HUES6 (cell line): ENCODE measurements at regions not wholly inside any gene's neighbourhood (a gene's known extent, or its start where the extent isn't known, plus 50 kb on each side); places are given as distances from the start of the nearest gene placed in this dataset.
"Not testable (repeated sequence)": the region's sequence is repeated elsewhere in the genome, so short reads cannot be mapped to it uniquely, and the experiment has no call there.

Experiments used
- H3K27ac ChIP-seq: 2 replicates; pipeline ENCODE4 v1.7.0; 2013; ENCODE audit warnings: low read depth, mild to moderate bottlenecking, low read length, inconsistent platforms
- H3K27me3 ChIP-seq: 2 replicates; pipeline ENCODE4 v1.6.1; 2013; ENCODE audit warnings: low read length; ENCODE audit not compliant: control insufficient read depth, insufficient read depth
- H3K36me3 ChIP-seq: 2 replicates; pipeline ENCODE4 v1.6.1; 2013; ENCODE audit warnings: low read length; ENCODE audit not compliant: control insufficient read depth, insufficient read depth
- H3K4me1 ChIP-seq: 2 replicates; pipeline ENCODE4 v1.6.1; 2013; ENCODE audit warnings: low read length; ENCODE audit not compliant: control insufficient read depth, insufficient read depth
- H3K4me3 ChIP-seq: 2 replicates; pipeline ENCODE4 v1.5.1; 2013; ENCODE audit warnings: low read depth, low read length
- H3K9ac ChIP-seq: one replicate; pipeline ENCODE4 v1.6.1; 2013; ENCODE audit warnings: mild to moderate bottlenecking, low read length
- H3K9me3 ChIP-seq: 2 replicates; pipeline ENCODE4 v1.6.1; 2013; ENCODE audit warnings: low read depth, low read length; ENCODE audit not compliant: control insufficient read depth, insufficient read depth

DNA sequence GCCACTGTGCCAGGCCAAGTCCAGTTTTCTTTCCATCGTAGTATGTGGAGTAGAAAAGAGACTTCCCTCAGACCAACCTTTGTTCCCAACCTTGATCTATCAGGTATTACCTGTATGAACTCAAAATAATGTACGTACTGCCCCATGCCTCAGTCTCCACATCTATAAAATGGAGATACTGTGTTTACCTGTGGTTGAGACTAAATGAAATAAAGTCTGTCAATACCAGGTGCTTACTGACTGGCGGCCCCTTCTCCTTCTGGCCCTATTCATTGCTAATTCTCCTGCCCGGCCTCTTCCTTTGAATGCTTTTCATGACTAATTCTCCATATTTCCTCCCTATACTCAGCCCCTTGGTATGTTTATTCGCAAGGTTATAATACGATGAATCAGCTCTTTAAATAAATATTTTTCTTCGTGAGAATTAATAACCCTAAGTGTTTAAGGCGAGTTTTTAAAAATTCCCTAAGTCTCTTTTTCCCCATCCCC, 89.6 kb upstream of the BASP1 start:
- Histone ChIP-seq H3K27ac (no peak overlapping the region), H3K4me1 (peaks cover 2% of the 10 kb centered on the region), H3K27me3 (no peaks in the 10 kb centered on the region; the same call in 1 of the 2 replicates), H3K4me3 (no peak overlapping the region), H3K9ac (no peak overlapping the region), H3K9me3 (no peaks in the 10 kb centered on the region), H3K36me3 (no peaks in the 10 kb centered on the region)

DNA sequence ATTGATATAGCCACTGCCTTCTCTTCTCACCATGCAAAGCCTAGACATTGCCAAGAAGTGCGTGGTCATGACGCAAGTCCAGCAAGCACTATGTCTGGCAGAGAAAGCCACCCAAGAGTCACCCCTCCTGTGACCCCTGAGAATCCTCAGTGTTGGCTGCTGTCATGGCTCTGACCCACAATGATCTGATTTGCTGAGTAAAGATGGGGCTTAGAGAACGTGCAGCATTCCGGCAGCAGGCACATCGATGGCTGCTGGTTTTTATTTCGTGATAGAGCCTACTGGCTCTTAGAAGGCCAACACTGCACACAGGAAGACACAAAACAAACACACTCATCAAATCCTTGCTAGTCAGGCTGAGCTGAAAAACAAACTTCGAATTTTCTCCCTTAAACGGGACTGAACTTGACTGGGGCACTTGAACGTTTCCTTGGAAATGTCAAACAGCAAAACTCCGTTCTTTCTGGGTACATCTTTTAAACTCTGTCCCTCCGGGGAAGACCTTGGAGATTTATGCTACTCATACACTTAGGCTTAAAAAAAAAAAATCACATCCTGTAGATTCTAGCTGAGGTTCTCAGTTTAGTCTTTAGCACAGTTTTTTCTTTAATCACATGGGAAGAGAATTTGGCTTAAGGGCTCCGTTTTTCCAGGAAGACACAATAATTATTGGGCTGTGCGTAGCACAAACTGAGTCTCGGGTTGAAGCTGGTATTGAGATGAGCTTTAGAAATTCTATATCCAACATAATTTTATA, 88.2 kb upstream of the BASP1 start:
- Histone ChIP-seq H3K4me1 (peaks cover 5% of the 10 kb centered on the region), H3K27ac (no peak overlapping the region), H3K9ac (no peak overlapping the region), H3K27me3 (no peaks in the 10 kb centered on the region; the same call in 1 of the 2 replicates), H3K36me3 (no peaks in the 10 kb centered on the region), H3K4me3 (no peak overlapping the region), H3K9me3 (no peaks in the 10 kb centered on the region)

DNA sequence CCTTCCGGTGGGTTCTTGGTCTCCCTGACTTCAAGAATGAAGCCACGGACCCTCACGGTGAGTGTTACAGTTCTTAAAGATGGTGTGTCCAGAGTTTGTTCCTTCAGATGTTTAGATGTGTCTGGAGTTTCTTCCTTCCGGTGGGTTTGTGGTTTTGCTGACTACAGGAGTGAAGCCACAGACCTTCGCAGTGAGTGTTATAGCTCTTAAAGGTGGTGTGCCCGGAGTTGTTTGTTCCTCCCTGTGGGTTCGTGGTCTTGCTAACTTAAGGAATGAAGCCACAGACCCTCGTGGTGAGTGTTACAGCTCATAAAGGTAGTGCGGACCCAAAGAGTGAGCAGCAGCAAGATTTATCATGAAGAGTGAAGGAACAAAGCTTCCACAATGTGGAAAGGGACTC, 87.1 kb upstream of the BASP1 start:
- not testable (repeated sequence) for H3K9ac ChIP-seq, H3K4me3 ChIP-seq, H3K4me1 ChIP-seq, H3K36me3 ChIP-seq, H3K27me3 ChIP-seq, H3K27ac ChIP-seq, H3K9me3 ChIP-seq

DNA sequence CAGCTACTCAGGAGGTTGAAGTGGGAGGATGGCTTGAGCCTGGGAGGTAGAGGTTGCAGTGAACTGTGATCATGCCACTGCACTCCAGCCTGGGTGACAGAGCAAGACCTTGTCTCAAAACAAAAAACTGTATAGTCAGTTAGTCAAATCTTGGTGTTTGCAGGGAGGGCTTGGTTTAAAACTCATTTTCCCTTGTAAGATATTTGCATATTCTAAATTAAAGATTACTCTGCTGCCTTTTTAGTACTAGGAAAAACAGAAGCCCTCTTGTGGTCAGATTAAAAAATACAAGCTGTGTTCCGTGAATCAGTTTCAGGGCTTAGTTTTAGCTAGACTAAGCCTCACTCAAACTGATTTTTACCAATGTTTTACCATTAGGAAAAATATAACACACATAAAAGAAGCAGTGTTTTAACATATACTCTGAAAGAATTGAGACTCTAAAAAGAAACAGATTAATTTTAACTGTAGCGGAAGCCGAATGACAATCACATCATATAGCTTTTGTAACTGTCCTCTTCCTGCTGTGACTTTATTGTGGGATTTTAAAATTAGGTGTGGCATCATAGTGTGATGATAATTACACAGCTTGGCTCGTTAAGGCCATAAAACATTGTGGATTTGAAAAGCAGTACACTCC, 84.9 kb upstream of the BASP1 start:
- Histone ChIP-seq H3K4me3 (no peak overlapping the region), H3K36me3 (no peaks in the 10 kb centered on the region), H3K27ac (no peak overlapping the region), H3K9ac (no peak overlapping the region), H3K9me3 (no peaks in the 10 kb centered on the region), H3K27me3 (no peaks in the 10 kb centered on the region; the same call in 1 of the 2 replicates), H3K4me1 (peaks cover 5% of the 10 kb centered on the region)

DNA sequence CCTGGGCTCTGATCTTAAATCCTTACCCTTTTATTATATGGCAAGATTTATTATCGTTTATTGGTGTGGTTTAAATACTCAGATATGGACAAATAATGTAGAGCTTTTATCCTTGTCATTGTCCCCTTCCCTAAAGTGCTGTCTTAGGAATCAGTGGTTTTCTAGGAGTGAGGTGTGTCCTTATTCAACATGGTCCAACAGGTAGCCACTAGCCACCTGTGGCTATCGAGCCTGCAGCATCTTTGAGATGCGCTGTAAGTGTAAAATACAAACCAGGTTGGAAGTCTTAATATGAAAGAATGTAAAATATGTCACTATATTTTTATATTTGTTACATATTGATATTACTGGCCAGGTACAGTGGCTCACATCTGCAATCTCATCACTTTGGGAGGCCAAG, 82.4 kb upstream of the BASP1 start:
- Histone ChIP-seq H3K4me3 (no peak overlapping the region), H3K36me3 (no peaks in the 10 kb centered on the region), H3K9me3 (no peaks in the 10 kb centered on the region), H3K27me3 (no peaks in the 10 kb centered on the region), H3K9ac (no peak overlapping the region), H3K27ac (no peak overlapping the region), H3K4me1 (peaks cover 5% of the 10 kb centered on the region)

DNA sequence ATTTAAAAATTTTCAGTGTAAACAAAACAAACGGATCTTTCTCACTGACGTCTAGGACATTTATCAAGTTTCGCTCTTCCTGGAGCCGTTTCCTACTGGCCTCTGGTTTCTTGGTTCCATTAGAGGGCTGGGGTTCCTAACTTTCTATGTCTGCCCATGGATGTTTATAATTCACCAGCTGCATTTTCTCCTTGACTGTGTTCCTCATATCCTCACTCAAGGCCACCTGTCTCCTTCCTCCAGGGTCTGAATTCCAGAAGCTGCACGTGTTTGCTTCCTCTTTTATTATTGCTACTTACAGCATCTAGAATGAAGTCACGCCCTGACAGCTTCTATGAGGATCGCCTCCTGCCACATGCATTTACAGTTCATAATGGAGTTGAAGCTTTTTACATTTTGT, 74.1 kb upstream of the BASP1 start:
- no peaks in the 10 kb centered on the region for H3K36me3 ChIP-seq
- no peak overlapping the region for H3K27ac ChIP-seq
- no peak overlapping the region for H3K4me3 ChIP-seq
- no peaks in the 10 kb centered on the region for H3K9me3 ChIP-seq
- H3K9ac ChIP-seq: no peak overlapping the region
- no peaks in the 10 kb centered on the region for H3K27me3 ChIP-seq
- H3K4me1 ChIP-seq: peaks cover 21% of the 10 kb centered on the region

DNA sequence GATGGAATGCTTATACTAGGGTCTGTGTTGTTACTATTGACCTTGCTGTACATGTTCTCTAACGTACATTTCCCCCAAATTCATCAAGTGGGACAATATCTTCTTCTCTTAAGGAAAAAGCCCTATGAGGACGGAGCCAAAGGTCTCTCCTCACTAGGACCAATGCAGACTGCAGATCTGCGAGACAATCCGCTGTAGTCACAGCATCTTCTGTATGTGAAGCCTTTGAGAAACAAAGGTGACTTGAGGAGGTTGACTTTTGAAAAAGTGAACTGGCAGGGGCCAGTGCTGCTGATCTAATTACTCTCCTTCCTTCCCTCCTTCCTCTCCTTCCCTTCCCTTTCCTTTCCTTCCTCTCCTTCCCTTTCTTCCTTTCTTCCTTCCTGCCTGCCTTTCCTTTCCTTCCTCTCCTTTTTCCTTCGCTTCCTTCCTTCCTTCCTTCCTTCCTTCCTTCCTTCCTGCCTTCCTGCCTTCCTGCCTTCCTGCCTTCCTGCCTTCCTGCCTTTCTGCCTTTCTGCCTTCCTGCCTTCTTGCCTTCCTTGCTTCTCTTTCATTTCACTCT, 71.1 kb upstream of the BASP1 start:
- Histone ChIP-seq H3K36me3 (no peaks in the 10 kb centered on the region), H3K9me3 (no peaks in the 10 kb centered on the region), H3K27ac (peak overlapping the region; percentile 83), H3K9ac (peak overlapping the region; percentile 74), H3K27me3 (no peaks in the 10 kb centered on the region), H3K4me3 (peak overlapping the region; percentile 9; the same call in 1 of the 2 replicates), H3K4me1 (peaks cover 21% of the 10 kb centered on the region)

DNA sequence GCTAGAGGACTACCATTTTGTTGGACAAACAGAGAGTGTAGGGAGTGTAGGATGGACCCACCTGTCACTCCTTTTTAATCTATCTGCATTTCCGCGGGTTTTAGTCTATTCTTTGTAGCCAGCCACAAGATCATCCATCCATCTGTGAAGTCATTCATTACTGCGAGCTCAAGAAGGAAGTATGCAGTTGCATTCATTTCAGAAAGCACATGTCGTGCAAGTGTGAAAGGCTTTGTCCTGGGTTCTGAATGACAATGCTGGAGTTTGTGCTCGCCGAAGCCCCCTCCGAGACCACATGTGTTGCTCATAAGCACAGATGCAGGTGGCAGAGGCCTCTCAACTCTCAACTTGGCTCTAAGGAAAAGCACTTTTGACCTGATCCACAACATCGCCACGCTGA, 70.3 kb upstream of the BASP1 start:
- Histone ChIP-seq H3K4me1 (peaks cover 29% of the 10 kb centered on the region), H3K27me3 (no peaks in the 10 kb centered on the region; the same call in 1 of the 2 replicates), H3K9ac (no peak overlapping the region), H3K4me3 (no peak overlapping the region), H3K9me3 (no peaks in the 10 kb centered on the region), H3K36me3 (no peaks in the 10 kb centered on the region), H3K27ac (no peak overlapping the region)

DNA sequence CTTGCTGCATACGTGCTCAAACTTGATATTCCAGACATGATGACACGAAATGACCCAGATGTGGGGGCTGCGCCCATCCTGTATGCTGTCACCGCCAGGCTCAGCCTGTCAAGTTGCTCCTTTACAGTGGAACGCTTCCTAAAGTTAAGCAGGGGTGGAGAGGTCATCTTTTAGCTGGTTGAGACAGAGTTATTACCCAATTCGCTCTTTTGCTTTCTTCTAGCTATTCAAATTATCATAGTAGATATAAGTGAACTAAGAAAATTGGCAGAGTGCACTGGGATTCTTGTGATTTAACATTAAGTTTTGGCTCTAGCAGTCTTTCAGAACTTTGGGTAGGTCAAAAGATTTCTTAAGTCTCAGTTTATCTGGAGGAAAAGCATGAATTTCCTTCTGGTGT, 69.8 kb upstream of the BASP1 start:
- H3K27me3 ChIP-seq: peaks cover 3% of the 10 kb centered on the region; the same call in 1 of the 2 replicates
- no peak overlapping the region for H3K9ac ChIP-seq
- no peaks in the 10 kb centered on the region for H3K9me3 ChIP-seq
- no peak overlapping the region for H3K27ac ChIP-seq
- peaks cover 33% of the 10 kb centered on the region for H3K4me1 ChIP-seq
- no peaks in the 10 kb centered on the region for H3K36me3 ChIP-seq
- no peak overlapping the region for H3K4me3 ChIP-seq

DNA sequence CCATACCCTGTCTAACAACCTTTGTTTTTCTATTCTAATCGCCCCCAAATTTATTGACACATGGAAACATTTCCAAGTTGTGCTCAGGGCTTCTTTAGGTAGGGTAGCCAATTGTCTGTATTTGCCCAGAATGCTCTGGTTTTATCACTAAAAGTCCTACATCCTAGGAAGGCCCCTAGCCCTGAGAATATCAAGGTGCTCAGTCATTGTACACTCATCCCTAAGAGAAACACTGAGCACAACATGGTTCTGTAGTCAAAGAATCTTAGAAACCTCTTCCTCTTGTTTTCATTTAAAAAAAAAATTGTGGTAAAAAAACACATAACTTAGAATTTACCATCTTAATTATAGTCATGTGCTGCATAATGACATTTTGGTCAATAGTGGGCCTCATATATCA, 69.0 kb upstream of the BASP1 start:
- no peak overlapping the region for H3K27ac ChIP-seq
- H3K27me3 ChIP-seq: peaks cover 6% of the 10 kb centered on the region; the same call in 1 of the 2 replicates
- H3K4me3 ChIP-seq: no peak overlapping the region
- no peaks in the 10 kb centered on the region for H3K36me3 ChIP-seq
- H3K9ac ChIP-seq: no peak overlapping the region
- H3K4me1 ChIP-seq: peaks cover 33% of the 10 kb centered on the region
- H3K9me3 ChIP-seq: no peaks in the 10 kb centered on the region

DNA sequence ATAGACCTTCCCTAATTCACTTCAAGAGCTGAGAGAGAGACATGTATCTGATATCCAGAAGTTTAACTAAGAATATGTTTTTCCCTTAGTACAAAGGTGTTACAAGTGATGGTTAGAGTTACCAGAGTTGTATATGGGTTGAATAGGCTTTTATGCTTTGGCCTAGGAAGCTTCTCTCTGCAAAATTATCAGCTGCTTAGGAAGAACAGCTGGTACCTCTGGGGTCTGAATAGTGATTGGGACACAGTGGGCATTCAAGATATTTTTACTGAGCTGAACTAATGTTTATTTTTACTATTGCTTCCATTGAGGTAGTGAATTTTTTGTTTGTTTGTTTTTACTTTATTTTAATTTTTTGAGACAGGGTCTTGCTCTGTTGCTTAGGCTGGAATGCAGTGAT, 67.6 kb upstream of the BASP1 start:
- Histone ChIP-seq H3K4me3 (no peak overlapping the region), H3K36me3 (no peaks in the 10 kb centered on the region)

More for the DNA sequence above, 67.6 kb upstream of the BASP1 start:
- H3K27ac ChIP-seq: no peak overlapping the region
- peaks cover 9% of the 10 kb centered on the region; the same call in 1 of the 2 replicates for H3K27me3 ChIP-seq
- H3K9ac ChIP-seq: no peak overlapping the region
- peaks cover 34% of the 10 kb centered on the region for H3K4me1 ChIP-seq
- H3K9me3 ChIP-seq: no peaks in the 10 kb centered on the region
